ENCODE measurements at regions not wholly inside any gene's neighbourhood (a gene's known extent, or its start where the extent isn't known, plus 50 kb on each side); places are given as distances from the start of the nearest gene placed in this dataset.

- TF ChIP-seq ZNF462 (CRISPR knock-in tag; IDR thresholded peaks at IDR 0.05): no peak
- no peak for TF ChIP-seq POLR2AphosphoS5 (IDR thresholded peaks at IDR 0.05; ENCODE audit: low read depth)
These were observed 143.2 kb upstream of the DMRT1 start (continued) for GRCh38 chr9:698276-698675.

- H3K79me2 ChIP-seq (replicated peaks; ENCODE audit: insufficient read depth): no peaks in the 10 kb centered on the region; the same call in 1 of the 2 replicates
- H3K36me3 ChIP-seq (ENCODE audit: insufficient read depth): no peaks in the 10 kb centered on the region
- ATAC-seq (peak; percentile 62), DNase-seq (ENCODE audit: low spot score) (no peak)
- no peaks in the 10 kb centered on the region for H3K9me2 ChIP-seq (ENCODE audit: insufficient read depth)
- no peaks in the 10 kb centered on the region for H3K9me3 Mint-ChIP-seq
- H3K27me3 Mint-ChIP-seq (ENCODE audit: insufficient read depth, low read depth, poor library complexity): no peaks in the 10 kb centered on the region
- no peaks in the 10 kb centered on the region for H3K27me3 ChIP-seq (ENCODE audit: insufficient read depth)
- H3K27ac ChIP-seq (ENCODE audit: low read depth): peak overlapping the region; percentile 72; the same call in 1 of the 2 replicates
- H3K36me3 Mint-ChIP-seq (ENCODE audit: low read depth): no peaks in the 10 kb centered on the region
- peaks cover 13% of the 10 kb centered on the region for H3K4me1 ChIP-seq (ENCODE audit: insufficient read depth)
- H3K4me3 ChIP-seq: no peak overlapping the region
- peak overlapping the region; percentile 2; the same call in 1 of the 2 replicates for H3K4me2 ChIP-seq
- H3K27ac Mint-ChIP-seq: no peak overlapping the region; the same call in 1 of the 2 replicates
- no peak overlapping the region for H3K4me3 Mint-ChIP-seq
- H4K20me1 ChIP-seq (replicated peaks; ENCODE audit: insufficient read depth): no peaks in the 10 kb centered on the region; the same call in 1 of the 2 replicates
- H3F3A ChIP-seq (replicated peaks; ENCODE audit: low read depth): no peaks in the 10 kb centered on the region
- H2AFZ ChIP-seq: no peak overlapping the region
- H3K4me1 Mint-ChIP-seq: peaks cover 31% of the 10 kb centered on the region
- TF ChIP-seq ZNF114 (CRISPR knock-in tag; IDR thresholded peaks at IDR 0.05): no peak
- TF ChIP-seq CREB1 (CRISPR knock-in tag; IDR thresholded peaks at IDR 0.05; ENCODE audit: low read depth): no peak
- TF ChIP-seq EZH2 (IDR thresholded peaks at IDR 0.05; ENCODE audit: low read depth, unreplicated experiment): no peak
- TF ChIP-seq, protein P1, sequence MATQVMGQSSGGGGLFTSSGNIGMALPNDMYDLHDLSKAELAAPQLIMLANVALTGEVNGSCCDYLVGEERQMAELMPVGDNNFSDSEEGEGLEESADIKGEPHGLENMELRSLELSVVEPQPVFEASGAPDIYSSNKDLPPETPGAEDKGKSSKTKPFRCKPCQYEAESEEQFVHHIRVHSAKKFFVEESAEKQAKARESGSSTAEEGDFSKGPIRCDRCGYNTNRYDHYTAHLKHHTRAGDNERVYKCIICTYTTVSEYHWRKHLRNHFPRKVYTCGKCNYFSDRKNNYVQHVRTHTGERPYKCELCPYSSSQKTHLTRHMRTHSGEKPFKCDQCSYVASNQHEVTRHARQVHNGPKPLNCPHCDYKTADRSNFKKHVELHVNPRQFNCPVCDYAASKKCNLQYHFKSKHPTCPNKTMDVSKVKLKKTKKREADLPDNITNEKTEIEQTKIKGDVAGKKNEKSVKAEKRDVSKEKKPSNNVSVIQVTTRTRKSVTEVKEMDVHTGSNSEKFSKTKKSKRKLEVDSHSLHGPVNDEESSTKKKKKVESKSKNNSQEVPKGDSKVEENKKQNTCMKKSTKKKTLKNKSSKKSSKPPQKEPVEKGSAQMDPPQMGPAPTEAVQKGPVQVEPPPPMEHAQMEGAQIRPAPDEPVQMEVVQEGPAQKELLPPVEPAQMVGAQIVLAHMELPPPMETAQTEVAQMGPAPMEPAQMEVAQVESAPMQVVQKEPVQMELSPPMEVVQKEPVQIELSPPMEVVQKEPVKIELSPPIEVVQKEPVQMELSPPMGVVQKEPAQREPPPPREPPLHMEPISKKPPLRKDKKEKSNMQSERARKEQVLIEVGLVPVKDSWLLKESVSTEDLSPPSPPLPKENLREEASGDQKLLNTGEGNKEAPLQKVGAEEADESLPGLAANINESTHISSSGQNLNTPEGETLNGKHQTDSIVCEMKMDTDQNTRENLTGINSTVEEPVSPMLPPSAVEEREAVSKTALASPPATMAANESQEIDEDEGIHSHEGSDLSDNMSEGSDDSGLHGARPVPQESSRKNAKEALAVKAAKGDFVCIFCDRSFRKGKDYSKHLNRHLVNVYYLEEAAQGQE (IDR thresholded peaks at IDR 0.05; ENCODE audit: unreplicated experiment): no peak
- TF ChIP-seq NANOG (IDR thresholded peaks at IDR 0.05; ENCODE audit: borderline replicate concordance): no peak
- no peak for TF ChIP-seq ETS1 (IDR thresholded peaks at IDR 0.05)
- TF ChIP-seq ZNF331 (CRISPR knock-in tag; IDR thresholded peaks at IDR 0.05; ENCODE audit: low read depth): no peak
- no peak for TF ChIP-seq STAT1 (IDR thresholded peaks at IDR 0.05; ENCODE audit: unreplicated experiment)
- no peak for TF ChIP-seq JUNB (IDR thresholded peaks at IDR 0.05; ENCODE audit: unreplicated experiment)
- TF ChIP-seq EZH2phosphoT487 (IDR thresholded peaks at IDR 0.05; ENCODE audit: unreplicated experiment): no peak
These were observed 142.5 kb upstream of the DMRT1 start for GRCh38 chr9:698954-699353.

Measured in GM23338 (cell line).